MCF 10A (cell line): ENCODE measurements at regions not wholly inside any gene's neighbourhood (a gene's known extent, or its start where the extent isn't known, plus 50 kb on each side); places are given as distances from the start of the nearest gene placed in this dataset.
A peak's percentile ranks its signal among the peaks of the same experiment; 100 is the strongest.

Source experiments
- BruUV-seq: library from RNA; stranded (reverse); fragments of 400-500 nt; replicated peaks from 2 replicates; lab custom pipeline; 2021; lab: Mats Ljungman, UMichigan
- CTCF ChIA-PET: fragments of 300-600 bp; sonication (Branson Sonifier 250); formaldehyde crosslinking; extraction: SDS; loops from one replicate; lab custom pipeline; 2021; ENCODE audit warnings: antibody characterized with exemption, inconsistent platforms; lab: Yijun Ruan, JAX
- POLR2A ChIA-PET: fragments of 300-600, 350-650 bp; sonication (Branson Sonifier 250); formaldehyde crosslinking; extraction: SDS; loops from one replicate; lab custom pipeline; 2020; ENCODE audit warnings: antibody characterized with exemption, inconsistent platforms; lab: Yijun Ruan, JAX
- DNase-seq: peaks from one replicate; pipeline ENCODE4 v3.0.0-alpha.2; 2018; ENCODE audit not compliant: unreplicated experiment
- H3K27ac Mint-ChIP-seq: one replicate; pipeline ENCODE4 v1.8.0; 2022; ENCODE audit warnings: mild to moderate bottlenecking, low read depth, mixed read lengths; ENCODE audit not compliant: unreplicated experiment
- H3K27me3 Mint-ChIP-seq: one replicate; pipeline ENCODE4 v1.8.0; 2022; ENCODE audit warnings: mixed read lengths; ENCODE audit not compliant: insufficient read depth, unreplicated experiment
- H3K36me3 Mint-ChIP-seq: one replicate; pipeline ENCODE4 v1.8.0; 2022; ENCODE audit warnings: mild to moderate bottlenecking, moderate library complexity, mixed read lengths; ENCODE audit not compliant: insufficient read depth, unreplicated experiment
- H3K4me1 Mint-ChIP-seq: one replicate; pipeline ENCODE4 v1.8.0; 2022; ENCODE audit warnings: mixed read lengths; ENCODE audit not compliant: insufficient read depth, unreplicated experiment
- H3K4me3 Mint-ChIP-seq: one replicate; pipeline ENCODE4 v1.8.0; 2022; ENCODE audit warnings: mild to moderate bottlenecking, moderate library complexity, mixed read lengths; ENCODE audit not compliant: unreplicated experiment
- H3K9me3 Mint-ChIP-seq: one replicate; pipeline ENCODE4 v1.8.0; 2022; ENCODE audit warnings: mixed read lengths; ENCODE audit not compliant: unreplicated experiment
- CTCF ChIP-seq: fragments of 200-600 bp; IDR thresholded peaks from one replicate; pipeline ENCODE4 v1.8.0; 2022; ENCODE audit warnings: antibody characterized with exemption, mild to moderate bottlenecking; ENCODE audit not compliant: unreplicated experiment
- intact Hi-C: fragments of 100-400 bp; cut with micrococcal nuclease; formaldehyde crosslinking; loops from 2 replicates; pipeline ENCODE4 v1.14.1; 2022

DNA sequence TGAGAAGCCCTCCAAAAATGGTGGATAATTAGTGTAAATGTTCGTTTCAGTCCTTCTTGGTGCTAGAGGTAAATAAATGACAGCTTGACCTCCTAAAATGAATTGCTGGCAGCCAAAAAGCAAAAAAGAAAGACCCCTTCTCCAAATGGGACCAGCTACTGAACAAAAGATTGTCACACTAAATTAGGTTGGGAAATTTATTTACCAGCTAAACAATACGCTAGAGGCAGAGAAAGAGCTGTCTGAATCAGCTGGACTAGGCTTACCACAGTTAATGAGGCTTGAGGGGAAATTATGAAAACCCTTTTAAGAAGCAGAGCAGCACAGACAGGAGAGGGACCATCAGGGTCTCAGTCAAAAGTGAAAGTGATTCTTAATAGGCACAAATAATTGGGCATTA is 498.9 kb downstream of the SUCLA2 start:
- no peak overlapping the region for H3K4me3 Mint-ChIP-seq
- H3K27me3 Mint-ChIP-seq = no peaks in the 10 kb centered on the region
- no TSS peak for BruUV-seq
- no peak for TF ChIP-seq CTCF
- CTCF ChIA-PET = interaction anchor here (0.6 to 1.1 kb wide), 2 partner anchors 12 to 545 kb away, joined by 4 read pairs; no protein-coding TSS in a partner anchor
- no peaks in the 10 kb centered on the region for H3K36me3 Mint-ChIP-seq
- peaks cover 10% of the 10 kb centered on the region for H3K9me3 Mint-ChIP-seq
- peaks cover 44% of the 10 kb centered on the region for H3K4me1 Mint-ChIP-seq
- peak overlapping the region; percentile 82 for H3K27ac Mint-ChIP-seq
- POLR2A ChIA-PET = interaction anchor here (0.7 to 1.2 kb wide), 4 partner anchors 12 to 498 kb away, joined by 3 to 6 read pairs (median 4); no protein-coding TSS in a partner anchor
- DNase-seq = no peak
- intact Hi-C loops = no loop called here

DNA sequence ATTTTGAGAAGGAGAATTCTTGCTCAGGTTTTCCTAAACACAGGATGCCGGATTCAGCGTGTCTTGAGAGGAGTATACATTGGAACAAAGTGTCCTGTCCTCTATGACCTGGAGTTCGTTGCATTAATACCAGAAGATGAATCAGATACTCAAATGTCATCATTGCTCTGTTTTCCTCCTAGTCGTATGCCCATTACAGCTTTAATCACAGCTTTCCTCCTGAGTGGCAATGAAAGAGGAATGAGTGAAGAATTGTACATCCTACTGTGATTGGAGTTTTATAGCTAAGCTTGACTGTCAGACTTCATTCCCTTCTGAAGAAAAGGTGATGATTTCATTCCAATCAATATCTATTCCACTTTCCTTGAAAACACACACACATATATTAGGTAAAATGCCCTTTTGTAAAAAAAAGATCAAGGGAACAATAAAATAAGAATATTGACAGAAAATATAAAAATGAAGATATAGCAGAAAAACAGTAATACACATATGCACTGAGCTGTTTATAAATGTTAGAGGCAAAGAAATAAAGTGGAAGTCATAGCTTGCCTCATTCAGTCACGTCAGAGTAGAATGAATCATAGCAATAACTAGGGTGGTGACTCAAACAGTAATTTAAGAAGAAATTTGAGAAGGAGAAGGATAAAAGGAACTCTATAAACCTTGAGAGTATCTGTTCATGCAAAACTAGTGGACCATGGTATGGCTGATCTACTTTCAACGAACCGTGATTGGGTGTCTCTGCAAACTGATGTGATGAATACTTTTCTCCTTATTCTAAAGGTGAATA is 501.5 kb downstream of the SUCLA2 start:
- intact Hi-C loops = loop anchor here (2.0 kb wide), 1 partner anchor 19 kb away; no protein-coding TSS in a partner anchor
- ChIA-PET CTCF (interaction anchor here (0.9 to 1.9 kb wide), 6 partner anchors 9 to 607 kb away, joined by 3 to 5 read pairs (median 4); no protein-coding TSS in a partner anchor), POLR2A (interaction anchor here (0.6 to 2.5 kb wide), 18 partner anchors 9 to 702 kb away, joined by 3 to 20 read pairs (median 4); no protein-coding TSS in a partner anchor)
- H3K4me1 Mint-ChIP-seq = peaks cover 44% of the 10 kb centered on the region
- H3K27ac Mint-ChIP-seq = peak overlapping the region; percentile 82
- peaks cover 19% of the 10 kb centered on the region for H3K9me3 Mint-ChIP-seq
- no peak for TF ChIP-seq CTCF
- H3K4me3 Mint-ChIP-seq = peak overlapping the region; percentile 42
- BruUV-seq = TSS peak; percentile 93
- DNase-seq = peak; percentile 82
- no peaks in the 10 kb centered on the region for H3K27me3 Mint-ChIP-seq
- no peaks in the 10 kb centered on the region for H3K36me3 Mint-ChIP-seq

- no peak overlapping the region for H3K4me3 Mint-ChIP-seq
- ChIA-PET POLR2A (interaction anchor here (0.7 to 1.5 kb wide), 3 partner anchors 14 to 18 kb away, joined by 3 to 7 read pairs (median 3); no protein-coding TSS in a partner anchor), CTCF (interaction anchor here (1.0 kb wide), 1 partner anchor 554 kb away, joined by 3 read pairs; no protein-coding TSS in a partner anchor)
- peak; percentile 61 for DNase-seq
- H3K4me1 Mint-ChIP-seq = peaks cover 34% of the 10 kb centered on the region
- intact Hi-C loops = no loop called here
- TF ChIP-seq CTCF = no peak
- H3K9me3 Mint-ChIP-seq = no peaks in the 10 kb centered on the region
- no peaks in the 10 kb centered on the region for H3K27me3 Mint-ChIP-seq
- peak overlapping the region; percentile 42 for H3K27ac Mint-ChIP-seq
- no peaks in the 10 kb centered on the region for H3K36me3 Mint-ChIP-seq
- BruUV-seq = no TSS peak
These were observed 516.5 kb downstream of the SUCLA2 start for GRCh38 chr13:47484548-47484947.

- Mint-ChIP-seq H3K4me3 (no peak overlapping the region), H3K27ac (no peak overlapping the region), H3K4me1 (peaks cover 48% of the 10 kb centered on the region), H3K36me3 (no peaks in the 10 kb centered on the region), H3K9me3 (peaks cover 7% of the 10 kb centered on the region), H3K27me3 (no peaks in the 10 kb centered on the region)
- TF ChIP-seq CTCF = no peak
- ChIA-PET POLR2A (interaction anchor here (0.6 to 1.4 kb wide), 4 partner anchors 10 to 365 kb away, joined by 3 to 4 read pairs (median 3); no protein-coding TSS in a partner anchor), CTCF (interaction anchor here (0.6 kb wide), 1 partner anchor 9 kb away, joined by 3 read pairs; no protein-coding TSS in a partner anchor)
- no TSS peak for BruUV-seq
- DNase-seq = no peak
- intact Hi-C loops = loop anchor here (2.0 kb wide), 1 partner anchor 17 kb away; no protein-coding TSS in a partner anchor
These were observed 519.5 kb downstream of the SUCLA2 start for GRCh38 chr13:47481536-47481935.
